GM23338 (cell line): ENCODE measurements at regions not wholly inside any gene's neighbourhood (a gene's known extent, or its start where the extent isn't known, plus 50 kb on each side); places are given as distances from the start of the nearest gene placed in this dataset.

Experiments
- ATAC-seq: fragments of 200-7000 bp; cut with Tn5 transposase; 3 replicates; pipeline ENCODE4 v1.9.1; 2020
- DNase-seq: peaks from one replicate; pipeline ENCODE4 v3.0.0-alpha.2; 2015; ENCODE audit warnings: low spot score
- H2AFZ ChIP-seq: fragments of 200-600 bp; sonication (generic); 2 replicates; pipeline ENCODE4 v1.8.0; 2016; ENCODE audit warnings: antibody characterized with exemption, mild to moderate bottlenecking, moderate library complexity
- H3F3A ChIP-seq: fragments of 200-600 bp; sonication (generic); replicated peaks from 2 replicates; pipeline ENCODE4 v1.8.0; 2017; ENCODE audit warnings: antibody characterized with exemption, mixed run types, low read depth
- H3K27ac ChIP-seq: fragments of 200-600 bp; sonication (generic); 2 replicates; pipeline ENCODE4 v1.6.1; 2016; ENCODE audit warnings: low read depth
- H3K27me3 ChIP-seq: fragments of 200-600 bp; sonication (generic); 2 replicates; pipeline ENCODE4 v1.8.0; 2016; ENCODE audit warnings: mild to moderate bottlenecking, mixed run types, moderate library complexity; ENCODE audit not compliant: insufficient read depth
- H3K36me3 ChIP-seq: fragments of 200-600 bp; sonication (generic); 2 replicates; pipeline ENCODE4 v1.8.0; 2016; ENCODE audit warnings: mild to moderate bottlenecking; ENCODE audit not compliant: insufficient read depth
- H3K4me1 ChIP-seq: fragments of 200-600 bp; sonication (generic); 2 replicates; pipeline ENCODE4 v1.8.0; 2016; ENCODE audit warnings: mild to moderate bottlenecking, moderate library complexity; ENCODE audit not compliant: insufficient read depth
- H3K4me2 ChIP-seq: fragments of 200-600 bp; sonication (generic); 2 replicates; pipeline ENCODE4 v1.7.1; 2017; ENCODE audit warnings: mixed run types
- H3K4me3 ChIP-seq: fragments of 200-600 bp; sonication (generic); 2 replicates; pipeline ENCODE4 v1.6.1; 2016; ENCODE audit warnings: mixed run types
- H3K79me2 ChIP-seq: fragments of 200-600 bp; sonication (generic); replicated peaks from 2 replicates; pipeline ENCODE4 v1.8.0; 2017; ENCODE audit warnings: mild to moderate bottlenecking; ENCODE audit not compliant: insufficient read depth
- H3K9me2 ChIP-seq: fragments of 200-600 bp; sonication (generic); 2 replicates; pipeline ENCODE4 v1.8.0; 2017; ENCODE audit not compliant: insufficient read depth
- H4K20me1 ChIP-seq: fragments of 200-600 bp; sonication (generic); replicated peaks from 2 replicates; pipeline ENCODE4 v1.8.0; 2017; ENCODE audit warnings: mild to moderate bottlenecking; ENCODE audit not compliant: insufficient read depth
- H3K27ac Mint-ChIP-seq: 2 replicates; pipeline ENCODE4 v1.8.0; 2020; ENCODE audit warnings: inconsistent platforms, mild to moderate bottlenecking, moderate library complexity, mixed read lengths
- H3K27me3 Mint-ChIP-seq: 3 replicates; pipeline ENCODE4 v1.8.0; 2022; ENCODE audit warnings: low read depth, mild to moderate bottlenecking, moderate library complexity, mixed read lengths, inconsistent platforms; ENCODE audit not compliant: insufficient read depth, poor library complexity
- H3K36me3 Mint-ChIP-seq: 3 replicates; pipeline ENCODE4 v1.8.0; 2021; ENCODE audit warnings: low read depth, mild to moderate bottlenecking, inconsistent platforms, moderate library complexity, mixed read lengths
- H3K4me1 Mint-ChIP-seq: 3 replicates; pipeline ENCODE4 v1.8.0; 2020; ENCODE audit warnings: mild to moderate bottlenecking, inconsistent platforms, mixed read lengths
- H3K4me3 Mint-ChIP-seq: 3 replicates; pipeline ENCODE4 v1.8.0; 2021; ENCODE audit warnings: moderate library complexity, mild to moderate bottlenecking, inconsistent platforms, mixed read lengths
- H3K9me3 Mint-ChIP-seq: 3 replicates; pipeline ENCODE4 v1.8.0; 2020; ENCODE audit warnings: moderate library complexity, mild to moderate bottlenecking, inconsistent platforms, mixed read lengths
- EZH2 ChIP-seq: fragments of 200-600 bp; sonication (generic); IDR thresholded peaks from one replicate; pipeline ENCODE4 v1.8.0; 2017; ENCODE audit warnings: antibody characterized with exemption, mild to moderate bottlenecking, low read depth; ENCODE audit not compliant: unreplicated experiment
- EZH2phosphoT487 ChIP-seq: fragments of 200-600 bp; sonication (generic); IDR thresholded peaks from one replicate; pipeline ENCODE4 v1.8.1; 2018; ENCODE audit warnings: antibody characterized with exemption; ENCODE audit not compliant: unreplicated experiment
- NANOG ChIP-seq: IDR thresholded peaks from 2 replicates; pipeline ENCODE4 v1.6.1; 2016; ENCODE audit warnings: antibody characterized with exemption, borderline replicate concordance
- POLR2AphosphoS5 ChIP-seq: IDR thresholded peaks from 2 replicates; pipeline ENCODE4 v1.6.1; 2016; ENCODE audit warnings: antibody characterized with exemption, low read depth
- ZNF114 ChIP-seq: fragments of 250-450 bp; sonication (Bioruptor Pico); IDR thresholded peaks from 2 replicates; pipeline ENCODE4 v1.5.0; 2020; ENCODE audit warnings: mild to moderate bottlenecking, moderate library complexity
- TF ChIP-seq, protein P1 (sequence below): fragments of 250-450 bp; sonication (Bioruptor Pico); IDR thresholded peaks from 2 replicates; pipeline ENCODE4 v1.5.0; 2020; ENCODE audit warnings: mild to moderate bottlenecking, moderate library complexity
- TF ChIP-seq, protein P2 (sequence below), 2 experiments: fragments of 200-600 bp in 1 of 2; sonication (generic) in 1 of 2; conservative IDR thresholded peaks; 2 replicates each; pipeline versions ENCODE4 v1.5.1 to v1.6.1; 2016 to 2017; ENCODE audit warnings: antibody characterized with exemption in 2 of 2, low read depth in 2 of 2, mild to moderate bottlenecking in 2 of 2, moderate library complexity in 1 of 2

DNA sequence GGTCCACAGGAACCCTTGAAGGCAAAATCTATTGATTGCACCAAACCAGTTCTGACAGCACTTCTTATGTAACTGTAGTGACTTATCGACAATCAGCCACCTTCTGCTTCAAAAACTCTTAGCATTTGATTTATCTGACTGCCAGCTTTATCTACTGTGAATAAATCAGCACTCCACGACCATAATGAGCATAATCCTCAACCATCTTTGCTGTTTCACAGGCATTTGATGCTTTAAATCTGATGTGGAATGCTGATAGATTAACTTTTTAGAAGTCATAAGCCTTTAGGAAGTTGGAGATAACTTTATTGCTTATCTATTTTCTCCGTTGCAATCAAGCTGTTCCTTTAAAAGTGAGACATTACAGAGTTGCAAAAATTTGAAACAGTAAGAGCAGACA lies 101.5 kb upstream of the PTCHD4 start (continued):
- TF ChIP-seq, protein P1, sequence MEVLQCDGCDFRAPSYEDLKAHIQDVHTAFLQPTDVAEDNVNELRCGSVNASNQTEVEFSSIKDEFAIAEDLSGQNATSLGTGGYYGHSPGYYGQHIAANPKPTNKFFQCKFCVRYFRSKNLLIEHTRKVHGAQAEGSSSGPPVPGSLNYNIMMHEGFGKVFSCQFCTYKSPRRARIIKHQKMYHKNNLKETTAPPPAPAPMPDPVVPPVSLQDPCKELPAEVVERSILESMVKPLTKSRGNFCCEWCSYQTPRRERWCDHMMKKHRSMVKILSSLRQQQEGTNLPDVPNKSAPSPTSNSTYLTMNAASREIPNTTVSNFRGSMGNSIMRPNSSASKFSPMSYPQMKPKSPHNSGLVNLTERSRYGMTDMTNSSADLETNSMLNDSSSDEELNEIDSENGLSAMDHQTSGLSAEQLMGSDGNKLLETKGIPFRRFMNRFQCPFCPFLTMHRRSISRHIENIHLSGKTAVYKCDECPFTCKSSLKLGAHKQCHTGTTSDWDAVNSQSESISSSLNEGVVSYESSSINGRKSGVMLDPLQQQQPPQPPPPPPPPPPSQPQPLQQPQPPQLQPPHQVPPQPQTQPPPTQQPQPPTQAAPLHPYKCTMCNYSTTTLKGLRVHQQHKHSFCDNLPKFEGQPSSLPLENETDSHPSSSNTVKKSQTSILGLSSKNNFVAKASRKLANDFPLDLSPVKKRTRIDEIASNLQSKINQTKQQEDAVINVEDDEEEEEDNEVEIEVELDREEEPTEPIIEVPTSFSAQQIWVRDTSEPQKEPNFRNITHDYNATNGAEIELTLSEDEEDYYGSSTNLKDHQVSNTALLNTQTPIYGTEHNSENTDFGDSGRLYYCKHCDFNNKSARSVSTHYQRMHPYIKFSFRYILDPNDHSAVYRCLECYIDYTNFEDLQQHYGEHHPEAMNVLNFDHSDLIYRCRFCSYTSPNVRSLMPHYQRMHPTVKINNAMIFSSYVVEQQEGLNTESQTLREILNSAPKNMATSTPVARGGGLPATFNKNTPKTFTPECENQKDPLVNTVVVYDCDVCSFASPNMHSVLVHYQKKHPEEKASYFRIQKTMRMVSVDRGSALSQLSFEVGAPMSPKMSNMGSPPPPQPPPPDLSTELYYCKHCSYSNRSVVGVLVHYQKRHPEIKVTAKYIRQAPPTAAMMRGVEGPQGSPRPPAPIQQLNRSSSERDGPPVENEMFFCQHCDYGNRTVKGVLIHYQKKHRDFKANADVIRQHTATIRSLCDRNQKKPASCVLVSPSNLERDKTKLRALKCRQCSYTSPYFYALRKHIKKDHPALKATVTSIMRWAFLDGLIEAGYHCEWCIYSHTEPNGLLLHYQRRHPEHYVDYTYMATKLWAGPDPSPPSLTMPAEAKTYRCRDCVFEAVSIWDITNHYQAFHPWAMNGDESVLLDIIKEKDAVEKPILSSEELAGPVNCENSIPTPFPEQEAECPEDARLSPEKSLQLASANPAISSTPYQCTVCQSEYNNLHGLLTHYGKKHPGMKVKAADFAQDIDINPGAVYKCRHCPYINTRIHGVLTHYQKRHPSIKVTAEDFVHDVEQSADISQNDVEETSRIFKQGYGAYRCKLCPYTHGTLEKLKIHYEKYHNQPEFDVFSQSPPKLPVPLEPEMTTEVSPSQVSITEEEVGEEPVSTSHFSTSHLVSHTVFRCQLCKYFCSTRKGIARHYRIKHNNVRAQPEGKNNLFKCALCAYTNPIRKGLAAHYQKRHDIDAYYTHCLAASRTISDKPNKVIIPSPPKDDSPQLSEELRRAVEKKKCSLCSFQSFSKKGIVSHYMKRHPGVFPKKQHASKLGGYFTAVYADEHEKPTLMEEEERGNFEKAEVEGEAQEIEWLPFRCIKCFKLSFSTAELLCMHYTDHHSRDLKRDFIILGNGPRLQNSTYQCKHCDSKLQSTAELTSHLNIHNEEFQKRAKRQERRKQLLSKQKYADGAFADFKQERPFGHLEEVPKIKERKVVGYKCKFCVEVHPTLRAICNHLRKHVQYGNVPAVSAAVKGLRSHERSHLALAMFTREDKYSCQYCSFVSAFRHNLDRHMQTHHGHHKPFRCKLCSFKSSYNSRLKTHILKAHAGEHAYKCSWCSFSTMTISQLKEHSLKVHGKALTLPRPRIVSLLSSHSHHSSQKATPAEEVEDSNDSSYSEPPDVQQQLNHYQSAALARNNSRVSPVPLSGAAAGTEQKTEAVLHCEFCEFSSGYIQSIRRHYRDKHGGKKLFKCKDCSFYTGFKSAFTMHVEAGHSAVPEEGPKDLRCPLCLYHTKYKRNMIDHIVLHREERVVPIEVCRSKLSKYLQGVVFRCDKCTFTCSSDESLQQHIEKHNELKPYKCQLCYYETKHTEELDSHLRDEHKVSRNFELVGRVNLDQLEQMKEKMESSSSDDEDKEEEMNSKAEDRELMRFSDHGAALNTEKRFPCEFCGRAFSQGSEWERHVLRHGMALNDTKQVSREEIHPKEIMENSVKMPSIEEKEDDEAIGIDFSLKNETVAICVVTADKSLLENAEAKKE (CRISPR knock-in tag) = no peak
- TF ChIP-seq EZH2phosphoT487 (no peak), POLR2AphosphoS5 (no peak), EZH2 (no peak), ZNF114 (CRISPR knock-in tag) (no peak)
- TF ChIP-seq, protein P2, sequence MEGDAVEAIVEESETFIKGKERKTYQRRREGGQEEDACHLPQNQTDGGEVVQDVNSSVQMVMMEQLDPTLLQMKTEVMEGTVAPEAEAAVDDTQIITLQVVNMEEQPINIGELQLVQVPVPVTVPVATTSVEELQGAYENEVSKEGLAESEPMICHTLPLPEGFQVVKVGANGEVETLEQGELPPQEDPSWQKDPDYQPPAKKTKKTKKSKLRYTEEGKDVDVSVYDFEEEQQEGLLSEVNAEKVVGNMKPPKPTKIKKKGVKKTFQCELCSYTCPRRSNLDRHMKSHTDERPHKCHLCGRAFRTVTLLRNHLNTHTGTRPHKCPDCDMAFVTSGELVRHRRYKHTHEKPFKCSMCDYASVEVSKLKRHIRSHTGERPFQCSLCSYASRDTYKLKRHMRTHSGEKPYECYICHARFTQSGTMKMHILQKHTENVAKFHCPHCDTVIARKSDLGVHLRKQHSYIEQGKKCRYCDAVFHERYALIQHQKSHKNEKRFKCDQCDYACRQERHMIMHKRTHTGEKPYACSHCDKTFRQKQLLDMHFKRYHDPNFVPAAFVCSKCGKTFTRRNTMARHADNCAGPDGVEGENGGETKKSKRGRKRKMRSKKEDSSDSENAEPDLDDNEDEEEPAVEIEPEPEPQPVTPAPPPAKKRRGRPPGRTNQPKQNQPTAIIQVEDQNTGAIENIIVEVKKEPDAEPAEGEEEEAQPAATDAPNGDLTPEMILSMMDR (conservative IDR thresholded peaks at IDR 0.05; ENCODE audit: low read depth in 2 of 2) = no peak

DNA sequence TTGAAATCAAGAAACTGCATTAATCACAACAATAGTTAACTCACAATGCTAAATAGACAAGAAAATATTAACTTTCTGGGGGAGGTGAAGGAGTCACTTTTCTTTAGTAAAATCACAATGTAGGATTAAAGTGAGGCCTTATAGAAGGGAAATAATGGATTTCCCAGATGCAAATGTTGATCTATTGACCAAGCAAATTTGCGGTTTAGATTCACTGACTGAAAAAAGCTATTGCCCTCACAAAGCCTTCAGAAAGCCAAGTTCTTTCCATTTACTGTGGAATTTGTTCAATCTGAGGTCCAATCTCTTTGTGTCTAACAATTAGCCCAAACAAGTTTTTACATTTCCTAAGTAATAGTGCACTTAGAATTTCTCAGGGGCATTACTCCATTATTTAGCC lies 95.1 kb upstream of the PTCHD4 start:
- Histone ChIP-seq H3K27me3 (no peaks in the 10 kb centered on the region), H3K27ac (no peak overlapping the region), H4K20me1 (no peaks in the 10 kb centered on the region), H3K9me2 (no peaks in the 10 kb centered on the region), H2AFZ (no peak overlapping the region), H3K4me2 (no peak overlapping the region), H3K4me3 (no peak overlapping the region), H3K36me3 (no peaks in the 10 kb centered on the region), H3F3A (no peaks in the 10 kb centered on the region), H3K79me2 (no peaks in the 10 kb centered on the region), H3K4me1 (no peaks in the 10 kb centered on the region; the same call in 1 of the 2 replicates)
- DNase-seq (no peak), ATAC-seq (no peak)
- Mint-ChIP-seq H3K36me3 (peaks cover 16% of the 10 kb centered on the region), H3K27ac (no peak overlapping the region), H3K4me1 (peaks cover 17% of the 10 kb centered on the region), H3K4me3 (no peak overlapping the region), H3K27me3 (no peaks in the 10 kb centered on the region), H3K9me3 (peaks cover 14% of the 10 kb centered on the region; the same call in 2 of the 3 replicates)
- TF ChIP-seq EZH2 (no peak), NANOG (no peak), EZH2phosphoT487 (no peak)
- TF ChIP-seq, protein P1 (CRISPR knock-in tag) = no peak
